ENCODE measurements at regions not wholly inside any gene's neighbourhood (a gene's known extent, or its start where the extent isn't known, plus 50 kb on each side); places are given as distances from the start of the nearest gene placed in this dataset.
"Not testable (repeated sequence)": the region's sequence is repeated elsewhere in the genome, so short reads cannot be mapped to it uniquely, and the experiment has no call there.

GRCh38 chr3:147518465-147518864 lies 109.3 kb downstream of the ZIC1 start (continued):
- TF ChIP-seq ESRRA (IDR thresholded peaks at IDR 0.05; ENCODE audit: borderline replicate concordance, low read length), result no peak
- TF ChIP-seq, protein P1, sequence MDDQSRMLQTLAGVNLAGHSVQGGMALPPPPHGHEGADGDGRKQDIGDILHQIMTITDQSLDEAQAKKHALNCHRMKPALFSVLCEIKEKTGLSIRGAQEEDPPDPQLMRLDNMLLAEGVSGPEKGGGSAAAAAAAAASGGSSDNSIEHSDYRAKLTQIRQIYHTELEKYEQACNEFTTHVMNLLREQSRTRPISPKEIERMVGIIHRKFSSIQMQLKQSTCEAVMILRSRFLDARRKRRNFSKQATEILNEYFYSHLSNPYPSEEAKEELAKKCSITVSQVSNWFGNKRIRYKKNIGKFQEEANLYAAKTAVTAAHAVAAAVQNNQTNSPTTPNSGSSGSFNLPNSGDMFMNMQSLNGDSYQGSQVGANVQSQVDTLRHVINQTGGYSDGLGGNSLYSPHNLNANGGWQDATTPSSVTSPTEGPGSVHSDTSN (IDR thresholded peaks at IDR 0.05), result no peak
- no peak for TF ChIP-seq RCOR1 (IDR thresholded peaks at IDR 0.05; ENCODE audit: low read depth, low read length)
- TF ChIP-seq ZC3H11A (IDR thresholded peaks at IDR 0.05), result no peak
- TF ChIP-seq CBX2 (IDR thresholded peaks at IDR 0.05; ENCODE audit: borderline replicate concordance, low read depth), result no peak

- H3K4me2 ChIP-seq, result no peak overlapping the region
- no peaks in the 10 kb centered on the region for H3K4me1 ChIP-seq
- ATAC-seq, result no peak
- CTCF ChIA-PET, result no interaction called here
- no peaks in the 10 kb centered on the region for H3K9me3 ChIP-seq
- TF ChIP-seq CTCF (IDR thresholded peaks at IDR 0.05) (no peak), NPAS2 (CRISPR knock-in tag; IDR thresholded peaks at IDR 0.05; ENCODE audit: borderline replicate concordance) (no peak), RCOR1 (IDR thresholded peaks at IDR 0.05; ENCODE audit: low read depth, low read length) (no peak), TFCP2L1 (CRISPR knock-in tag; IDR thresholded peaks at IDR 0.05) (no peak), HOXB5 (CRISPR knock-in tag; IDR thresholded peaks at IDR 0.05) (no peak), RARB (CRISPR knock-in tag; IDR thresholded peaks at IDR 0.05) (no peak), ZNF302 (CRISPR knock-in tag; IDR thresholded peaks at IDR 0.05) (no peak), FOSB (CRISPR knock-in tag; IDR thresholded peaks at IDR 0.05) (no peak), JUN (IDR thresholded peaks at IDR 0.05) (no peak), NFE2L2 (conservative IDR thresholded peaks at IDR 0.05; ENCODE audit: low read length) (no peak), ZFP36 (IDR thresholded peaks at IDR 0.05; ENCODE audit: borderline replicate concordance, partially characterized antibody) (no peak), BCL3 (IDR thresholded peaks at IDR 0.05) (no peak), POLR2AphosphoS2 (conservative IDR thresholded peaks at IDR 0.05; ENCODE audit: low read length) (no peak), FOSL2 (IDR thresholded peaks at IDR 0.05) (no peak), FOSL2 (CRISPR knock-in tag; IDR thresholded peaks at IDR 0.05) (no peak), ZSCAN20 (CRISPR knock-in tag; IDR thresholded peaks at IDR 0.05) (no peak), EP300 (IDR thresholded peaks at IDR 0.05) (no peak), ZC3H11A (IDR thresholded peaks at IDR 0.05) (no peak), REST (IDR thresholded peaks at IDR 0.05) (no peak), CHD2 (IDR thresholded peaks at IDR 0.05; ENCODE audit: low read length, partially characterized antibody) (no peak)
- TF ChIP-seq, protein P2, sequence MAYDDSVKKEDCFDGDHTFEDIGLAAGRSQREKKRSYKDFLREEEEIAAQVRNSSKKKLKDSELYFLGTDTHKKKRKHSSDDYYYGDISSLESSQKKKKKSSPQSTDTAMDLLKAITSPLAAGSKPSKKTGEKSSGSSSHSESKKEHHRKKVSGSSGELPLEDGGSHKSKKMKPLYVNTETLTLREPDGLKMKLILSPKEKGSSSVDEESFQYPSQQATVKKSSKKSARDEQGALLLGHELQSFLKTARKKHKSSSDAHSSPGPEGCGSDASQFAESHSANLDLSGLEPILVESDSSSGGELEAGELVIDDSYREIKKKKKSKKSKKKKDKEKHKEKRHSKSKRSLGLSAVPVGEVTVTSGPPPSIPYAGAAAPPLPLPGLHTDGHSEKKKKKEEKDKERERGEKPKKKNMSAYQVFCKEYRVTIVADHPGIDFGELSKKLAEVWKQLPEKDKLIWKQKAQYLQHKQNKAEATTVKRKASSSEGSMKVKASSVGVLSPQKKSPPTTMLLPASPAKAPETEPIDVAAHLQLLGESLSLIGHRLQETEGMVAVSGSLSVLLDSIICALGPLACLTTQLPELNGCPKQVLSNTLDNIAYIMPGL (CRISPR knock-in tag; IDR thresholded peaks at IDR 0.05; ENCODE audit: borderline replicate concordance), result no peak
- no peak overlapping the region for H3K4me3 ChIP-seq
- WGBS (ENCODE audit: missing lambda C conversion rate), result 11% methylated on average over 3 of the region's 3 CpGs
- POLR2A ChIA-PET, result no interaction called here
- H3K27ac ChIP-seq, result no peak overlapping the region
- FAIRE-seq, result no peak
- no peak for DNase-seq (ENCODE audit: low read depth in 1 of 2, low spot score in 1 of 2)
These were observed 112.5 kb downstream of the ZIC1 start for GRCh38 chr3:147521646-147522045.

- DNase-seq (ENCODE audit: low read depth in 1 of 2, low spot score in 1 of 2); H3K4me2 ChIP-seq; POLR2A ChIA-PET; H3K9me3 ChIP-seq; FAIRE-seq; H3K4me3 ChIP-seq; ATAC-seq; H3K4me1 ChIP-seq; H3K27ac ChIP-seq: not testable (repeated sequence)
- CTCF ChIA-PET, result interaction anchor here (0.6 kb wide), 1 partner anchor 347 kb away, joined by 3 read pairs; no protein-coding TSS in a partner anchor
- 8% methylated on average over 1 of the region's 1 CpG for whole genome bisulfite sequencing (ENCODE audit: missing lambda C conversion rate)
These were observed 113.6 kb downstream of the ZIC1 start for GRCh38 chr3:147522780-147523179.
